H9 (cell line): ENCODE measurements at regions not wholly inside any gene's neighbourhood (a gene's known extent, or its start where the extent isn't known, plus 50 kb on each side); places are given as distances from the start of the nearest gene placed in this dataset.

Source experiments
- DNase-seq: peaks from one replicate; pipeline ENCODE4 v3.0.0-alpha.2; 2017
- H2AFZ ChIP-seq: one replicate; pipeline ENCODE4 v1.6.1; 2013; ENCODE audit warnings: mild to moderate bottlenecking, low read length, control low read depth, moderate library complexity
- H2AK5ac ChIP-seq: 2 replicates; pipeline ENCODE4 v1.6.1; 2013; ENCODE audit warnings: low read length, control low read depth, mixed read lengths; ENCODE audit not compliant: insufficient read length
- H2BK120ac ChIP-seq: one replicate; pipeline ENCODE4 v1.6.1; 2013; ENCODE audit warnings: low read depth, mild to moderate bottlenecking, low read length, control low read depth, inconsistent platforms; ENCODE audit not compliant: poor library complexity, severe bottlenecking
- H2BK12ac ChIP-seq: 2 replicates; pipeline ENCODE4 v1.6.1; 2013; ENCODE audit warnings: low read length, control low read depth, mixed read lengths, low read depth; ENCODE audit not compliant: insufficient read length
- H2BK15ac ChIP-seq: 2 replicates; pipeline ENCODE4 v1.6.1; 2013; ENCODE audit warnings: low read depth, low read length, control low read depth
- H2BK20ac ChIP-seq: one replicate; pipeline ENCODE4 v1.6.1; 2013; ENCODE audit warnings: low read depth, mild to moderate bottlenecking, low read length, control low read depth, inconsistent platforms; ENCODE audit not compliant: poor library complexity, severe bottlenecking
- H2BK5ac ChIP-seq: 2 replicates; pipeline ENCODE4 v1.6.1; 2013; ENCODE audit warnings: low read length, control low read depth, mixed read lengths; ENCODE audit not compliant: insufficient read length
- H3K14ac ChIP-seq: 2 replicates; pipeline ENCODE4 v1.6.1; 2013; ENCODE audit warnings: low read length, control low read depth; ENCODE audit not compliant: insufficient read depth
- H3K18ac ChIP-seq: 2 replicates; pipeline ENCODE4 v1.6.1; 2013; ENCODE audit warnings: low read depth, mild to moderate bottlenecking, mixed read lengths, low read length, control low read depth; ENCODE audit not compliant: insufficient read length
- H3K23ac ChIP-seq: 2 replicates; pipeline ENCODE4 v1.6.1; 2013; ENCODE audit warnings: low read length, control low read depth, mixed read lengths, low read depth; ENCODE audit not compliant: insufficient read length
- H3K23me2 ChIP-seq: 2 replicates; pipeline ENCODE4 v1.6.1; 2013; ENCODE audit warnings: low read depth, mild to moderate bottlenecking, mixed read lengths, low read length, control low read depth; ENCODE audit not compliant: insufficient read length, poor library complexity, severe bottlenecking
- H3K27ac ChIP-seq: 2 replicates; pipeline ENCODE4 v1.5.1; 2013; ENCODE audit warnings: low read length, control low read depth, mixed read lengths, low read depth; ENCODE audit not compliant: insufficient read length
- H3K27me3 ChIP-seq: 2 replicates; pipeline ENCODE4 v1.6.1; 2013; ENCODE audit warnings: low read length, control low read depth, inconsistent platforms; ENCODE audit not compliant: insufficient read depth
- H3K4ac ChIP-seq: 2 replicates; pipeline ENCODE4 v1.6.1; 2013; ENCODE audit warnings: low read depth, mild to moderate bottlenecking, control low read depth, inconsistent platforms, low read length, moderate library complexity
- H3K4me1 ChIP-seq: 2 replicates; pipeline ENCODE4 v1.6.1; 2013; ENCODE audit warnings: low read length, control low read depth, inconsistent platforms; ENCODE audit not compliant: insufficient read depth
- H3K4me2 ChIP-seq: 2 replicates; pipeline ENCODE4 v1.6.1; 2013; ENCODE audit warnings: low read length, control low read depth, mixed read lengths; ENCODE audit not compliant: insufficient read length, insufficient read depth
- H3K56ac ChIP-seq: 2 replicates; pipeline ENCODE4 v1.6.1; 2013; ENCODE audit warnings: low read depth, mild to moderate bottlenecking, mixed read lengths, low read length, control low read depth; ENCODE audit not compliant: insufficient read length
- H3K79me1 ChIP-seq: 2 replicates; pipeline ENCODE4 v1.6.1; 2013; ENCODE audit warnings: low read depth, mild to moderate bottlenecking, moderate library complexity, low read length, control low read depth, inconsistent platforms; ENCODE audit not compliant: insufficient read depth, poor library complexity, severe bottlenecking
- H3K79me2 ChIP-seq: 2 replicates; pipeline ENCODE4 v1.6.1; 2013; ENCODE audit warnings: low read length, control low read depth, inconsistent platforms; ENCODE audit not compliant: insufficient read depth
- H3K9ac ChIP-seq: 2 replicates; pipeline ENCODE4 v1.6.1; 2013; ENCODE audit warnings: low read length, control low read depth, mixed read lengths; ENCODE audit not compliant: insufficient read length; ENCODE audit errors: extremely low read depth
- H3K9me3 ChIP-seq: one replicate; pipeline ENCODE4 v1.6.1; 2013; ENCODE audit warnings: low read depth, low read length, inconsistent platforms; ENCODE audit not compliant: control insufficient read depth
- H3T11ph ChIP-seq: one replicate; pipeline ENCODE4 v1.6.1; 2013; ENCODE audit warnings: mild to moderate bottlenecking, low read length, control low read depth, inconsistent platforms
- H4K20me1 ChIP-seq: one replicate; pipeline ENCODE4 v1.6.1; 2013; ENCODE audit not compliant: control insufficient read depth, insufficient read length, insufficient read depth
- H4K5ac ChIP-seq: 2 replicates; pipeline ENCODE4 v1.6.1; 2013; ENCODE audit warnings: low read depth, mild to moderate bottlenecking, mixed read lengths, low read length, control low read depth; ENCODE audit not compliant: insufficient read length
- H4K8ac ChIP-seq: replicated peaks from 2 replicates; pipeline ENCODE4 v1.6.1; 2013; ENCODE audit warnings: low read length, control low read depth, mixed read lengths, low read depth; ENCODE audit not compliant: insufficient read length
- H4K91ac ChIP-seq: 2 replicates; pipeline ENCODE4 v1.6.1; 2013; ENCODE audit warnings: low read depth, mild to moderate bottlenecking, moderate library complexity, mixed read lengths, low read length, control low read depth; ENCODE audit not compliant: insufficient read length
- H3K27ac Mint-ChIP-seq, 3 experiments: 2 replicates in 2 of 3; 3 replicates in 1 of 3; pipeline ENCODE4 v1.8.0; 2020 to 2021; ENCODE audit warnings: mixed read lengths in 3 of 3, mild to moderate bottlenecking in 1 of 3, moderate library complexity in 1 of 3
- H3K27me3 Mint-ChIP-seq: 2 replicates; pipeline ENCODE4 v1.8.0; 2021; ENCODE audit warnings: low read depth, mild to moderate bottlenecking, moderate library complexity, mixed read lengths
- H3K36me3 Mint-ChIP-seq, 3 experiments: 2 replicates in 2 of 3; 3 replicates in 1 of 3; pipeline ENCODE4 v1.8.0; 2020 to 2021; ENCODE audit warnings: low read depth in 3 of 3, mixed read lengths in 3 of 3; ENCODE audit not compliant: insufficient read depth in 1 of 3
- H3K4me1 Mint-ChIP-seq, 2 experiments: 2 replicates each; pipeline ENCODE4 v1.8.0; 2020; ENCODE audit warnings: mixed read lengths in 2 of 2
- H3K4me3 Mint-ChIP-seq, 2 experiments: 2 replicates in 1 of 2; 3 replicates in 1 of 2; pipeline ENCODE4 v1.8.0; 2020 to 2021; ENCODE audit warnings: mild to moderate bottlenecking in 2 of 2, mixed read lengths in 2 of 2, moderate library complexity in 1 of 2
- H3K9me3 Mint-ChIP-seq, 2 experiments: 2 replicates in 1 of 2; 3 replicates in 1 of 2; pipeline ENCODE4 v1.8.0; 2020; ENCODE audit warnings: mild to moderate bottlenecking in 2 of 2, mixed read lengths in 2 of 2, moderate library complexity in 1 of 2
- CTCF ChIP-seq: fragments of 200-600 bp; sonication (generic); conservative IDR thresholded peaks from 3 replicates; pipeline ENCODE4 v1.8.0; 2021; ENCODE audit warnings: antibody characterized with exemption, mild to moderate bottlenecking
- WGBS: extraction: QIAGEN DNeasy Blood & Tissue Kit; methylation state at CpG from one replicate; pipeline ENCODE4 v1.1.7; 2013; ENCODE audit warnings: missing lambda C conversion rate, low lambda C conversion rate, mixed read lengths; ENCODE audit not compliant: insufficient read length; ENCODE audit errors: extremely low coverage; 5-methylcytosine and 5-hydroxymethylcytosine counted together

GRCh38 chr4:113849771-113850170, 88.2 kb upstream of the CAMK2D start:
- H3K27ac Mint-ChIP-seq: no peak overlapping the region
- H3K79me1 ChIP-seq: no peaks in the 10 kb centered on the region
- H4K91ac ChIP-seq: no peak overlapping the region
- H3K27ac ChIP-seq: no peak overlapping the region
- H2AFZ ChIP-seq: no peak overlapping the region
- H4K8ac ChIP-seq: no peak overlapping the region
- H2BK120ac ChIP-seq: no peak overlapping the region
- H3K23me2 ChIP-seq: no peaks in the 10 kb centered on the region
- no peak overlapping the region for H3K4me2 ChIP-seq
- DNase-seq: no peak
- no CpG with 5 or more reads among the region's 4 CpGs for WGBS
- no peak overlapping the region for H3K18ac ChIP-seq
- no peaks in the 10 kb centered on the region for H3K27me3 Mint-ChIP-seq
- H3K4me1 ChIP-seq: no peaks in the 10 kb centered on the region
- no peak overlapping the region for H3K56ac ChIP-seq
- H4K20me1 ChIP-seq: no peaks in the 10 kb centered on the region
- no peaks in the 10 kb centered on the region for H3K4me1 Mint-ChIP-seq
- H3K9me3 ChIP-seq: no peaks in the 10 kb centered on the region
- H3K14ac ChIP-seq: no peak overlapping the region; the same call in 1 of the 2 replicates
- peak overlapping the region; percentile 31; the same call in 1 of the 2 replicates for H2BK15ac ChIP-seq
- H3K27me3 ChIP-seq: no peaks in the 10 kb centered on the region
- H2BK20ac ChIP-seq: no peak overlapping the region
- no peak overlapping the region for H2BK12ac ChIP-seq
- no peak overlapping the region for H3T11ph ChIP-seq
- H2BK5ac ChIP-seq: no peak overlapping the region
- H4K5ac ChIP-seq: no peak overlapping the region
- no peak overlapping the region for H3K4me3 Mint-ChIP-seq
- no peak overlapping the region for H3K4ac ChIP-seq
- H3K23ac ChIP-seq: no peak overlapping the region
- no peak overlapping the region for H2AK5ac ChIP-seq
- no peak for TF ChIP-seq CTCF
- H3K36me3 Mint-ChIP-seq: peaks cover 7 to 19% (median 8%) of the 10 kb centered on the region in 3 experiments
- H3K9ac ChIP-seq: no peak overlapping the region
- peaks cover 12 to 17% of the 10 kb centered on the region in 2 experiments for H3K9me3 Mint-ChIP-seq
- no peaks in the 10 kb centered on the region for H3K79me2 ChIP-seq
